ENCODE measurements at regions not wholly inside any gene's neighbourhood (a gene's known extent, or its start where the extent isn't known, plus 50 kb on each side); places are given as distances from the start of the nearest gene placed in this dataset.

DNA sequence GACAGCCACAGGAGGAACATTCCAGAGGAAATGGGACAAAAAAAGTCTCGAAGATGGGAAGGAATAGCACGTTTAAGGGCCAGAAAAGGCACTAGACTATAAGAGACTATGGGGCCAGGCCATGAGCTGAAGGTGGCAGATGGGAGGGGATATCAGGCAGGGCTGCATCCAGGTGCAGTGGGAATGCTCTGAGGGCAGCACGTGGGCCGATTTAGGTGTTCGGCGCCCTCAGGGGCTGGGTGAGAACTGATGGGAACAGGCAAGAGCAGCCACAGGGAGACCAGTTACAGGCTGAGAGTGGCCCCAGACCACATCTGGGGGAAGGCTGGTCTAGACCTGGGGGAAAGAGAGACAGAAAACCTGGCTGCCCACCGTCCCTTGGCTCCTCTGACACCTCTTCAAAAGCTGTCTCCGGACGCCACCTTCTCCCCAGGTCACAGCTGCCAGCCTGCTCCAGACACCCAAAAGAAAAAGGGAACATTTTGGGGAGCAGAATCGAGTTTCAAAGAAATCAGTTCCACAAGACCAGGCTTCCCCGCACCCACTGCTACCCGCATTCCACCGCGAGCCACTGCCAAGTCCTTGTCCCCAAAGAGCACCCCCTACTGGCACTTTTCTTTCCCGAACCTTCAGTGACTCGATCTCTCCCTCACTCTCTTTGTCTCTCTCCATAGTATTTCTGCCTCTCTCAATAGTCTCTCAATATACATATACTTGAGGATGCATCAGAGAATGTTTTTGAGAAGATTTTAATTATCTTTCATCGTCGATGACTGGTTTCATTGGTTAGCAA lies 190.1 kb upstream of the AGAP1 start:
- Histone ChIP-seq H3K27ac (ENCODE audit: low read depth, low read length) (no peak overlapping the region), H3K9me3 (ENCODE audit: low read depth, low read length) (no peaks in the 10 kb centered on the region), H3K4me3 (ENCODE audit: insufficient read depth, low read length) (no peak overlapping the region), H3K4me2 (ENCODE audit: insufficient read depth, low read length) (no peak overlapping the region), H3K27me3 (ENCODE audit: insufficient read depth, low read length) (no peaks in the 10 kb centered on the region), H4K20me1 (ENCODE audit: insufficient read depth, low read length) (no peaks in the 10 kb centered on the region), H3K36me3 (ENCODE audit: insufficient read depth, low read length) (no peaks in the 10 kb centered on the region), H3K4me1 (ENCODE audit: insufficient read depth, low read length) (peaks cover 10% of the 10 kb centered on the region), H2AFZ (ENCODE audit: low read length) (no peak overlapping the region), H3K79me2 (ENCODE audit: insufficient read depth, low read length) (no peaks in the 10 kb centered on the region)
- DNase-seq (ENCODE audit: insufficient read length, low spot score, missing footprints), result no peak
- peak; percentile 15 for TF ChIP-seq CTCF (IDR thresholded peaks at IDR 0.05; ENCODE audit: extremely low read depth, low read depth, low read length)

- no peak overlapping the region for H3K4me2 ChIP-seq (ENCODE audit: insufficient read depth, low read length)
- H3K4me3 ChIP-seq (ENCODE audit: insufficient read depth, low read length), result no peak overlapping the region
- H2AFZ ChIP-seq (ENCODE audit: low read length), result no peak overlapping the region
- no peak overlapping the region for H3K27ac ChIP-seq (ENCODE audit: low read depth, low read length)
- TF ChIP-seq CTCF (IDR thresholded peaks at IDR 0.05; ENCODE audit: extremely low read depth, low read depth, low read length), result no peak
- H3K4me1 ChIP-seq (ENCODE audit: insufficient read depth, low read length), result peaks cover 7% of the 10 kb centered on the region
- H3K79me2 ChIP-seq (ENCODE audit: insufficient read depth, low read length), result no peaks in the 10 kb centered on the region
- H3K27me3 ChIP-seq (ENCODE audit: insufficient read depth, low read length), result no peaks in the 10 kb centered on the region
- no peaks in the 10 kb centered on the region for H3K36me3 ChIP-seq (ENCODE audit: insufficient read depth, low read length)
- DNase-seq (ENCODE audit: insufficient read length, low spot score, missing footprints), result no peak
- no peaks in the 10 kb centered on the region for H3K9me3 ChIP-seq (ENCODE audit: low read depth, low read length)
- no peaks in the 10 kb centered on the region for H4K20me1 ChIP-seq (ENCODE audit: insufficient read depth, low read length)
Observed at GRCh38 chr2:235305678-235306077, 188.2 kb upstream of the AGAP1 start.

DNA sequence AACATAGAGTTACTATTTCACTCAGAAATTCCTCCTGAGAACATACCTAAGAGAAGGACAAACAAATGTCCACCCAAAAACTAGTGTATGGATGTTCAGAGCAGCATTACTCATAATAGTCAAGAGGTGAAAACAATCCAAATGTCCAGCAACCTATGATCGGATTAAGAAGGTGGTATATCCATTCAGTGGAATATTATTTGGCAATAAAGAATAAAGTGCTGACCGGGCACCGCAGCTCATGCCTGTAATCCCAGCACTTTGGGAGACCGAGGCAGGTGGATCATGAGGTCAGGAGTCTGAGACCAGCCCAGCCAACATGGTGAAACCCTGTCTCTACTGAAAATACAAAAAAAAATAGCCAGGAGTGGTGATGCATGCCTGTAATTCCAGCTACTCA lies 182.8 kb upstream of the AGAP1 start:
- Histone ChIP-seq H2AFZ (ENCODE audit: low read length) (no peak overlapping the region), H3K36me3 (ENCODE audit: insufficient read depth, low read length) (no peaks in the 10 kb centered on the region), H3K4me2 (ENCODE audit: insufficient read depth, low read length) (no peak overlapping the region), H3K4me3 (ENCODE audit: insufficient read depth, low read length) (no peak overlapping the region), H4K20me1 (ENCODE audit: insufficient read depth, low read length) (no peaks in the 10 kb centered on the region), H3K9me3 (ENCODE audit: low read depth, low read length) (no peaks in the 10 kb centered on the region), H3K79me2 (ENCODE audit: insufficient read depth, low read length) (no peaks in the 10 kb centered on the region), H3K27me3 (ENCODE audit: insufficient read depth, low read length) (no peaks in the 10 kb centered on the region), H3K4me1 (ENCODE audit: insufficient read depth, low read length) (no peaks in the 10 kb centered on the region), H3K27ac (ENCODE audit: low read depth, low read length) (no peak overlapping the region)
- no peak for DNase-seq (ENCODE audit: insufficient read length, low spot score, missing footprints)
- TF ChIP-seq CTCF (IDR thresholded peaks at IDR 0.05; ENCODE audit: extremely low read depth, low read depth, low read length), result no peak

GRCh38 chr2:235312571-235312970 lies 181.3 kb upstream of the AGAP1 start:
- Histone ChIP-seq H3K36me3 (ENCODE audit: insufficient read depth, low read length) (no peaks in the 10 kb centered on the region), H2AFZ (ENCODE audit: low read length) (no peak overlapping the region), H3K79me2 (ENCODE audit: insufficient read depth, low read length) (no peaks in the 10 kb centered on the region), H3K4me2 (ENCODE audit: insufficient read depth, low read length) (no peak overlapping the region), H3K27ac (ENCODE audit: low read depth, low read length) (no peak overlapping the region), H3K4me1 (ENCODE audit: insufficient read depth, low read length) (no peaks in the 10 kb centered on the region), H3K27me3 (ENCODE audit: insufficient read depth, low read length) (no peaks in the 10 kb centered on the region), H3K4me3 (ENCODE audit: insufficient read depth, low read length) (no peak overlapping the region), H4K20me1 (ENCODE audit: insufficient read depth, low read length) (no peaks in the 10 kb centered on the region), H3K9me3 (ENCODE audit: low read depth, low read length) (no peaks in the 10 kb centered on the region)
- TF ChIP-seq CTCF (IDR thresholded peaks at IDR 0.05; ENCODE audit: extremely low read depth, low read depth, low read length), result no peak
- DNase-seq (ENCODE audit: insufficient read length, low spot score, missing footprints), result no peak
